ENCODE measurements at regions not wholly inside any gene's neighbourhood (a gene's known extent, or its start where the extent isn't known, plus 50 kb on each side); places are given as distances from the start of the nearest gene placed in this dataset.

GRCh38 chr17:74028354-74029116 lies 174.9 kb upstream of the RPL38 start:
- FAIRE-seq (no peak), ATAC-seq (no peak), DNase-seq (ENCODE audit: extremely low read depth in 1 of 4, low spot score in 3 of 4) (no peak)
- ChIA-PET CTCF (ENCODE audit: low intra/inter-chr PET ratio) (no interaction called here), POLR2A (interaction anchor here (0.6 kb wide), 1 partner anchor 282 kb away, joined by 3 read pairs; no protein-coding TSS in a partner anchor)
- no peak overlapping the region for H3K27ac ChIP-seq (ENCODE audit: extremely low read depth, low read depth, low read length)
- no peaks in the 10 kb centered on the region for H3K4me1 ChIP-seq (replicated peaks in 1 of 2; ENCODE audit: control insufficient read depth in 2 of 2, insufficient read depth in 2 of 2, low read length in 2 of 2)
- no peak for TF ChIP-seq PCBP2 (IDR thresholded peaks at IDR 0.05; ENCODE audit: low read depth, low read length, poor library complexity, severe bottlenecking)
- TF ChIP-seq ZNF398 (CRISPR knock-in tag; IDR thresholded peaks at IDR 0.05), result no peak
- TF ChIP-seq ILF3 (IDR thresholded peaks at IDR 0.05; ENCODE audit: borderline replicate concordance), result no peak
- TF ChIP-seq ZNF12 (CRISPR knock-in tag; IDR thresholded peaks at IDR 0.05), result no peak
- TF ChIP-seq MAFG (tag; conservative IDR thresholded peaks at IDR 0.05), result no peak
- TF ChIP-seq BRD4 (IDR thresholded peaks at IDR 0.05), result no peak
- TF ChIP-seq SLC30A9 (CRISPR knock-in tag; IDR thresholded peaks at IDR 0.05), result no peak
- TF ChIP-seq KAT2B (IDR thresholded peaks at IDR 0.05; ENCODE audit: low read depth, low read length), result no peak
- TF ChIP-seq NELFE (IDR thresholded peaks at IDR 0.05; ENCODE audit: insufficient read depth, insufficient read length), result no peak
- TF ChIP-seq DACH1 (IDR thresholded peaks at IDR 0.05; ENCODE audit: partially characterized antibody), result no peak
- no peak for TF ChIP-seq FOXM1 (IDR thresholded peaks at IDR 0.05; ENCODE audit: low read depth)
- TF ChIP-seq FOXM1 (CRISPR knock-in tag; IDR thresholded peaks at IDR 0.05; ENCODE audit: low read depth), result no peak
- TF ChIP-seq ZC3H4 (CRISPR knock-in tag; IDR thresholded peaks at IDR 0.05; ENCODE audit: borderline replicate concordance), result no peak
- TF ChIP-seq NFE2 (IDR thresholded peaks at IDR 0.05; ENCODE audit: low read depth), result no peak
- TF ChIP-seq U2AF2 (optimal IDR thresholded peaks at IDR 0.05; ENCODE audit: low read depth, low read length), result no peak
- no peak for TF ChIP-seq MTA1 (IDR thresholded peaks at IDR 0.05; ENCODE audit: borderline replicate concordance)
- no peak for TF ChIP-seq E2F3 (CRISPR knock-in tag; IDR thresholded peaks at IDR 0.05)
- no peak for TF ChIP-seq DEAF1 (CRISPR knock-in tag; IDR thresholded peaks at IDR 0.05)
- no peaks in the 10 kb centered on the region for H3K9me1 ChIP-seq (ENCODE audit: control insufficient read depth, insufficient read depth, low read length)
- peaks cover 6 to 52% of the 10 kb centered on the region in 2 experiments; a peak in 4 of 5 replicates for H3K27me3 ChIP-seq (ENCODE audit: control insufficient read depth in 2 of 2, insufficient read depth in 2 of 2, low read length in 2 of 2)
- intact Hi-C loops (cut with micrococcal nuclease), result no loop called here
- no TSS peak for BruUV-seq (replicated peaks)
- H4K20me1 ChIP-seq (replicated peaks; ENCODE audit: control insufficient read depth, insufficient read depth, low read length), result no peaks in the 10 kb centered on the region
- no peaks in the 10 kb centered on the region for H3K9me3 ChIP-seq (replicated peaks; ENCODE audit: control insufficient read depth, insufficient read depth, low read depth, low read length)
- H3K9ac ChIP-seq (ENCODE audit: insufficient read depth in 1 of 2, low read depth in 2 of 2, low read length in 2 of 2), result no peak overlapping the region
- in situ Hi-C loops (cut with MboI), result no loop called here
- no peaks in the 10 kb centered on the region for H3K79me2 ChIP-seq (ENCODE audit: control insufficient read depth, insufficient read depth, low read length)
- no peak overlapping the region for H2AFZ ChIP-seq (ENCODE audit: low read depth, low read length)
- H3K36me3 ChIP-seq (ENCODE audit: control insufficient read depth, insufficient read depth, low read length), result no peaks in the 10 kb centered on the region
- H3K4me3 ChIP-seq, result no peak overlapping the region
- H3K4me2 ChIP-seq (ENCODE audit: insufficient read depth, low read length), result no peak overlapping the region
- WGBS (ENCODE audit: insufficient coverage, low coverage, missing lambda C conversion rate), result under 1% methylated on average over 18 of the region's 18 CpGs
